Effector memory CD8-positive, alpha-beta T cell (primary cell): ENCODE measurements at regions not wholly inside any gene's neighbourhood (a gene's known extent, or its start where the extent isn't known, plus 50 kb on each side); places are given as distances from the start of the nearest gene placed in this dataset.

ENCODE experiments used
- ATAC-seq: fragments of 150-1000 bp; cut with Tn5 transposase; replicated peaks from 2 replicates; pipeline ENCODE4 v1.10.0; 2021; ENCODE audit warnings: mild to moderate bottlenecking, moderate library complexity
- DNase-seq, 3 experiments: peaks; one replicate each; pipeline ENCODE4 v3.0.0; 2021
- H3K27ac Mint-ChIP-seq, 2 donors: one replicate each; pipeline ENCODE4 v1.8.0; 2022; ENCODE audit warnings: mild to moderate bottlenecking in 2 of 2, mixed read lengths in 2 of 2, moderate library complexity in 2 of 2
- H3K27me3 Mint-ChIP-seq, 2 donors: one replicate each; pipeline ENCODE4 v1.8.0; 2022; ENCODE audit warnings: mixed read lengths in 2 of 2
- H3K36me3 Mint-ChIP-seq: one replicate; pipeline ENCODE4 v1.8.0; 2022; ENCODE audit warnings: mild to moderate bottlenecking, moderate library complexity, mixed read lengths; ENCODE audit not compliant: insufficient read depth
- H3K4me1 Mint-ChIP-seq, 2 donors: one replicate each; pipeline ENCODE4 v1.8.0; 2022; ENCODE audit warnings: low read depth in 2 of 2, mixed read lengths in 2 of 2
- H3K4me3 Mint-ChIP-seq, 2 donors: one replicate each; pipeline ENCODE4 v1.8.0; 2022; ENCODE audit warnings: mild to moderate bottlenecking in 2 of 2, mixed read lengths in 2 of 2, moderate library complexity in 2 of 2
- H3K9me3 Mint-ChIP-seq, 2 donors: one replicate each; pipeline ENCODE4 v1.8.0; 2022; ENCODE audit warnings: mixed read lengths in 2 of 2

DNA sequence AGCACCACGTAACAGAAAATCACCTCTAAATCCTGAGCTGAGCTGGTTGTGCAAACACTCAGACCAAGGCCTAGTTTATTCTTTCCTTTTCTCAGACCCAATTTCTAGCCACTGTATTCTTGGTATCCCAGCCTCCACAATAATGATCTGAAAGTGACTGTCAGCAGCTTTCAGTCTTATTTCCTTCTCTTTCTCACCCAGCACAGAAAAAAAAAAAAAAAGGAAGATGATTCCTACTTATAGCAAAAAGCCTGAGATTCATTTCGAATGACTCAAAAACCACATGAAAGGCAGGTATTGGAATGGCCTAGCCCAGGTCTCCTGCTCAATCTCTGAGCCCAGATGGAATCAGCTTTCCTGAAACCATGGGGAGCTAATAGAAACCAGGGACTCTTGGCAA is 298.6 kb upstream of the PPFIA2 start:
- no peak for DNase-seq

DNA sequence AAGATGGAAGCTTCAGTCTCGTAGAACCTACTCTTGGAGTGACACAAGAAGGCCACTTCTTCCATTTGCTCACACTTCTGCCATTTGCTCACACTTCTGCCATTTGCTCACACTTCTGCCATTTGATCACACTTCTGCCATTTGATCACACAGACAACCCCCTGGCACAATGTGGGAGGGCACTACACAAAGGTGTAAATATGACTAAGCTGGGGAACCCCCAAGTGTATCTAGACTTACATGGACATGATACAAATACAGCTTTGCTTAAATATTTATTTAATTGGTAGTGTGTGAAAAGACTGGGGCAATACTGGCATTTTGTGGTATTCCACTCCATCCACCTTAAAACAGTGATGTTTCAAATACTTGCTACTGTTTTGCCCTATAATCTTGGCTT is 296.2 kb upstream of the PPFIA2 start:
- no peaks in the 10 kb centered on the region for H3K27me3 Mint-ChIP-seq
- H3K9me3 Mint-ChIP-seq: peaks cover 2 to 7% of the 10 kb centered on the region in 2 donors
- H3K36me3 Mint-ChIP-seq: no peaks in the 10 kb centered on the region
- H3K4me1 Mint-ChIP-seq: peaks cover 0 to 3% of the 10 kb centered on the region in 2 donors
- DNase-seq (no peak), ATAC-seq (no peak)
- no peak overlapping the region for H3K4me3 Mint-ChIP-seq
- no peak overlapping the region for H3K27ac Mint-ChIP-seq

More for the DNA sequence above, 298.6 kb upstream of the PPFIA2 start:
- H3K4me3 Mint-ChIP-seq: no peak overlapping the region
- no peak for ATAC-seq
- H3K27ac Mint-ChIP-seq: no peak overlapping the region
- H3K27me3 Mint-ChIP-seq: no peaks in the 10 kb centered on the region
- peaks cover 0 to 7% of the 10 kb centered on the region in 2 donors for H3K9me3 Mint-ChIP-seq
- peaks cover 0 to 3% of the 10 kb centered on the region in 2 donors for H3K4me1 Mint-ChIP-seq
- H3K36me3 Mint-ChIP-seq: no peaks in the 10 kb centered on the region

DNA sequence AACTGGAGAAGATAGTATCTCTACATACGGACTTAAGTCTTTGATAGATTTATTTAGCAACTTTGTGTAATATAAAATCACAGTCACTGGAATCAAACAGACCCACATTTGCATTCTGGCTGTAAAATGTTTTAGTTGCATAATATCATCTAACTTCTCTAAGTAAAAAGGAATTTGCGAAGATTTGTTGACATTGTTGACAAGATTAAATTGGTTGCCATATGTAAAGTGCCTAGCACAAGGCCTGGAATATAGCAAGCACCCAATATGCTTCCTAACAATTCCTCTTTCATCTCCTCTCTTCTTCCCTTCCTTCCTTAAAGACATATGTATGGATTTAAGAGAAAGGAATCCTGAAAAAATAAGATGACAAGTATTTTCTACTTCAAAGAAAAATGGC is 295.4 kb upstream of the PPFIA2 start:
- Mint-ChIP-seq H3K36me3 (no peaks in the 10 kb centered on the region), H3K27me3 (no peaks in the 10 kb centered on the region), H3K4me1 (peaks cover 0 to 3% of the 10 kb centered on the region in 2 donors), H3K27ac (no peak overlapping the region), H3K4me3 (no peak overlapping the region), H3K9me3 (peaks cover 2 to 7% of the 10 kb centered on the region in 2 donors)
- no peak for ATAC-seq
- no peak for DNase-seq

DNA sequence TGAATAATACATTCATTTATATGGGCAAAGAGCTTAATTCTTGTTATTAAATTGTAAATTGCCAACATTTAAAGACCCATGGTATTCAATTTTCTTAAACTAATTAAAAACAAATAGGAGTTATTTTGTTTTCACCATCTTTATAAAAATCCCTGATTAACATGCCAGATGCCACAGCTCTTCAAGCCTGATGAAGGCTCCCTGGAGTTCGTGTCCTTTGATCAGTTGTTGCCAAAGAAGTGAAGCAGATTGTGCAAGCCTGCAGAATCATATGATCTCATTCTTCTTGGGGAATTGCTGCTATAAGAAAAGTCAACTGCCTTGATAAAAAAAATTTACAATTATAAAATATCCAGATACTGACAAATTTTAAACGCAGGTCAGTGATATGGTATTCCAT is 288.3 kb upstream of the PPFIA2 start:
- DNase-seq: no peak

DNA sequence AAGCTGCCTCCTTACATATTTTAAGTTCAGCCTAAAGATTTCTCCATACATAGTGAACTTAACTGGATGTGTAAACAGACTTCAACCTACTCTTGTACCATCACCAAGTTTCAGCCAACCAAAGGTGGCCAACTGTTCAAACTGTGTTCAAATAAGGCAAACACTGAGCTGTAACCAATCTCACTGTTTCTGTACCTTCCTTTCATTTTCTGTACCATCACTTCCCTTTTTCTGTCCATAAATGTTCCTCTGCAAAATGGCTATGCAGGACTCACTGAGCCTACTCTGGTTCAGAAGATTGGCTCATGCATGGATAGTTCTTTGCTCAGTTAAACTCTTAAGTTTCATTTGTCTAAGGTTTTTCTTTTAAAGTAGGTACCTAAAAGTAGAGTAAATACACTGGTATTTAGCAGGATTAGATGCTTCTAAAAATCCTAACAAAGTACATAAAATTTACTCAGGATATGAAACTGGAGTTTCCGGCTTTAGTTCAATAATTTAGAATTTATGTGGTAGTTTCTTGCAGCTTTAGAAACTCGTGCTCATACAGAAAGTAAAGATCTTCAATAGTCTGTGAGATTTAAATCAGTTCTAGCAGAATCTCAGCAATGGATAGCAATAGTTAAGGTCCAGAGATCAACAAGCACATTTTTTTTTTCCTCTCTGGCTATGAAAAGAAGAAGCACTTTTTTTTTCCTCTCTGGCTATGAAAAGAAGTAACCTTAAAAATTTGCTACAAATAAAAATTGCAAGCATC is 282.0 kb upstream of the PPFIA2 start:
- H3K9me3 Mint-ChIP-seq: no peaks in the 10 kb centered on the region
- H3K36me3 Mint-ChIP-seq: no peaks in the 10 kb centered on the region

More for the DNA sequence above, 288.3 kb upstream of the PPFIA2 start:
- Mint-ChIP-seq H3K36me3 (no peaks in the 10 kb centered on the region), H3K4me1 (no peaks in the 10 kb centered on the region), H3K4me3 (no peak overlapping the region), H3K27ac (no peak overlapping the region), H3K9me3 (no peaks in the 10 kb centered on the region), H3K27me3 (no peaks in the 10 kb centered on the region)
- ATAC-seq: no peak

DNA sequence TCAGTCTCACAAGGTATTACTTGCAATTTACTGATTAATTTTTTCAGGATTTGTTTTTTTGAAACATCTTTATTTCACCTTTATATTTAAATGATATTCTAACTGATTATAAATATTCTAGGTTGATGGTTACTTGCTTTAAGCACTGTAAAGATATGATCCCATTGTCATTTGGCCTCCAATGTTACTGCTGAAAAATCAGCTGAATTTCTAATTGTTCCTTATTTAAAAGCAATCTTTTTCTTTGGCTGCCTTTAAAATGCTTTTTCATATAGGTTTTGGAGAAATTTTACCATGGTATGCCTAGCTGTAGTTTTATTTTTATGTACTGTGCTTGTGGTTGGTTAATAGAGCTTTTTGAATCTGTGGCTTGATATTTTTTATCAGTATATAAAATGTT is 275.6 kb upstream of the PPFIA2 start:
- Mint-ChIP-seq H3K27ac (no peak overlapping the region), H3K4me3 (no peak overlapping the region), H3K4me1 (no peaks in the 10 kb centered on the region), H3K36me3 (no peaks in the 10 kb centered on the region), H3K27me3 (no peaks in the 10 kb centered on the region), H3K9me3 (peaks cover 0 to 2% of the 10 kb centered on the region in 2 donors)
- DNase-seq (no peak), ATAC-seq (no peak)

More for the DNA sequence above, 282.0 kb upstream of the PPFIA2 start:
- DNase-seq: no peak
- Mint-ChIP-seq H3K27me3 (no peaks in the 10 kb centered on the region), H3K4me1 (no peaks in the 10 kb centered on the region), H3K4me3 (no peak overlapping the region), H3K27ac (no peak overlapping the region)
- no peak for ATAC-seq

DNA sequence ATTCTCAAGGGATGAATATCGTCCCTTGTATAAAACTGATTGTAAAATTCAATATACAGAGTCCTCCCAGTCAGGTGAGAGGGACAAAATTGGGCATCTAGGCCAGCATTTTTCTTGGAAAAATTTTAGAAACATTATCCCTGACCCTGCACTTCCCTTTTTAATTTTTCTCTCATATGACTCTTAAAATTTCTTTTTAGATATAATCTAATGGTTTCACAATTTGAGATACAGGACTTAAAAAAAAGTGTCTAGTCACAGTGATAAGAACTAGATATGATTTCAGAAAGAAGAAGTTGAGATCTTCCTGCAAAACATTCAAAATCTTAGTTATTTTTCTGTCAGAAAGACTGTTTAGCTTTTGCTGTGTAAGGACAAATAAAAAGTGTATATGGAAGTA is 270.8 kb upstream of the PPFIA2 start:
- ATAC-seq (no peak), DNase-seq (no peak)
- no peaks in the 10 kb centered on the region for H3K36me3 Mint-ChIP-seq
- H3K27me3 Mint-ChIP-seq: no peaks in the 10 kb centered on the region
- H3K4me1 Mint-ChIP-seq: no peaks in the 10 kb centered on the region
- H3K4me3 Mint-ChIP-seq: no peak overlapping the region
- no peak overlapping the region for H3K27ac Mint-ChIP-seq
- peaks cover 0 to 5% of the 10 kb centered on the region in 2 donors for H3K9me3 Mint-ChIP-seq

DNA sequence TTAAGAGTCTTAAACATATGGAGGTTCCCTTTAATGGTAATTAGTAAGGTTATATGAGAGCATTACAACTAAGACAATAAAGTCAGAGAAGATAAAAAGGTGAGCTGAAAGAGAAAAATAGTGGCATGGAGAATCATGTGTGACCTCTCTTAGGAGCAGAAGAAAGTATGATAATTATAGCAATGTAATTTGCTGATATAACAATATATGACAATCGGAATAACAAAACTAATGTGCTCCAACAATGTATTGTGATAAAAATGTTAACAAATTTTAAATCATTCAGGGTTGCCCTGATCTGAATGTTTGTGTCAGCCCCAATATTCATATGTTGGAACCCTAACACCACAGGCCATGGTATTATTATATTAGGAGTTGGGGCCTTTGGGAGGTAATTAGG is 269.6 kb upstream of the PPFIA2 start:
- H3K27me3 Mint-ChIP-seq: no peaks in the 10 kb centered on the region
- no peaks in the 10 kb centered on the region for H3K4me1 Mint-ChIP-seq
- H3K27ac Mint-ChIP-seq: no peak overlapping the region
- ATAC-seq: no peak
- peaks cover 0 to 5% of the 10 kb centered on the region in 2 donors for H3K9me3 Mint-ChIP-seq
- H3K36me3 Mint-ChIP-seq: no peaks in the 10 kb centered on the region
- DNase-seq: no peak
- H3K4me3 Mint-ChIP-seq: no peak overlapping the region

DNA sequence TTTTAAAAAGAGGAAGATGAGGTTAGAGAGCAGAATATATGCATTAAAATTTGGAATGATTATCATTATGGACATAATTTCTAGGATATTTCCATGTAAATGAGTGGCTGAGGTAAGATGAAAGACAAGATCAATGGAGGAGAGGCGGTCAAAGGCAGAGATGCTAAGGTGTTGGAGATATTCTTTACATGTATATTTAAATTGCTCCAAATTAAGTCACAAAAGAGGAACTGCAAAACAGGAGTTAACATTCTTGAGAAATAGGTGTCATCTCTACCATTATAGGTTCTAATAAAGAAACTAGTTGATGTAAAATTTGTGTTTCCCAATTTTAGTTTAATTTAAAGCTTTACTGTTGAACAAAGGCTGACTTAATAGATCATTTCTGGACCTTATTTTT is 268.5 kb upstream of the PPFIA2 start:
- no peaks in the 10 kb centered on the region for H3K27me3 Mint-ChIP-seq
- H3K9me3 Mint-ChIP-seq: peaks cover 0 to 5% of the 10 kb centered on the region in 2 donors
- H3K4me3 Mint-ChIP-seq: no peak overlapping the region
- no peaks in the 10 kb centered on the region for H3K36me3 Mint-ChIP-seq
- ATAC-seq (no peak), DNase-seq (no peak)
- H3K4me1 Mint-ChIP-seq: no peaks in the 10 kb centered on the region
- H3K27ac Mint-ChIP-seq: no peak overlapping the region

DNA sequence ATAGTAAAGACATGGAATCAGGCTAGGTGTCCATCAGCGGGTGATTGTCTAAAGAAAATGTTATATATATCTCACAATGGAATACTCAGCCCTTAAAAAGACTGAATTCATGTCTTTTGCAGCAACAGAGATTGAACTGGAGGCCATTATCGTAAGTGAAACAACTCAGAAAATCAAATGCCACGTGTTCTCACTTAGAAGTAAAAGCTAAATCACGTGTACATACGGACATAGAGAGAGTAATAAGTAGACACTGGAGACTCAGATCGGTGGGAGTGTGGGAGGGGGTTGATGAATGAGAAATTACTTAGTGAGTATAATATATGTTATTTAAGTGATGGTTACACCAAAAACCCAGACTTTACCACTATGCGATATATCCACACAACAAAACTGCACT is 266.3 kb upstream of the PPFIA2 start:
- ATAC-seq (no peak), DNase-seq (no peak)
- peaks cover 0 to 5% of the 10 kb centered on the region in 2 donors for H3K9me3 Mint-ChIP-seq
- H3K4me3 Mint-ChIP-seq: no peak overlapping the region
- no peaks in the 10 kb centered on the region for H3K36me3 Mint-ChIP-seq
- no peaks in the 10 kb centered on the region for H3K4me1 Mint-ChIP-seq
- no peaks in the 10 kb centered on the region for H3K27me3 Mint-ChIP-seq
- no peak overlapping the region for H3K27ac Mint-ChIP-seq

DNA sequence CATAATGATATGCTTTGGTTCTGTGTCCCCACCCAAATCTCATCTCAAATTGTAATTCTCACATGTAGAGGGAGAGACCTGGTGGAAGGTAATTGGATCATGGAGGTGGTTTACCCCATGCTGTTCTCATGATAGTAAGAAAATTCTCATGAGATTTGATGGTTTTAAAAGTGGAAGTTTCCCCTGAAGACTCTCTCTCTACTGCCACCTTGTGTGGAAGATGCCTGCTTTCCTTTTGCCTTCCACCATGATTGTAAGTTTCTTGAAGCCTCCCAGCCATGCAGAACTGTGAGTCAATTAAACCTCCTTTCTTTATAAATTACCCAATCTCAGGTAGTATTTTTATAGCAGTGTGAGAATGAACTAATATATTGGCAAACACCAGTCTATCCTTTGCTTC is 260.4 kb upstream of the PPFIA2 start:
- Mint-ChIP-seq H3K4me1 (no peaks in the 10 kb centered on the region), H3K27ac (no peak overlapping the region), H3K9me3 (peaks cover 0 to 9% of the 10 kb centered on the region in 2 donors), H3K27me3 (no peaks in the 10 kb centered on the region), H3K36me3 (no peaks in the 10 kb centered on the region), H3K4me3 (no peak overlapping the region)
- DNase-seq: no peak
- ATAC-seq: no peak

DNA sequence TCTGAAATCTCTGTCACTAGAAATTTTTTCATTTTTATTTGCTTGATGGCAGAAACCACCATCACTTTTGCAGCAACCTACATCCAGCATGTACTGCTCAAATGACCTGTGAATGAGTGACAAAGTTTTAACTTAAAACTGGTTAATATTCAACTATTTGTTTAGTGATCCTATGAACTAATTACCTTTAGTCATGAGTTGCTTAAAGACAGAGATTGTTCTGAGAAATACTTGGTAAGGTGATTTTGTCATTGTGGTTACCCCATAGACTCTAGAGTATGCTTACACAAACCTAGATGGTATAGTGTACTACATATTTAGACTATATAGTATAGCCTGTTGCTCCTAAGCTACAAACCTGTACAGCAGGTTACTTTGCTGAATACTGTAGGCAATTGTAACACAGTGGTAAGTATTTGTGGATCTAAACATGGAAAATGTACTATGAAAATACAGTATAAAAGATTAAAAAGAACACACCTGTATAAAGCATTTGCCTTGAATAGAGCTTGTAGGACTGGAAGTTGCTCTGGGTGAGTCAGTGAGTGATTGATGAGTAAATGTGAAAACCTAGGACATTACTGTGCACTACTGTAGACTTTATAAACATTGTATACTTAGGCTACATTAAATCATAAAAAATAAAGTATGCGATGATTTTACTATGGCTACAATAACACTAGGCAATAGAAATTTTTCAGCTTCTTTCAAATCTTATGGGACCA is 256.6 kb upstream of the PPFIA2 start:
- no peaks in the 10 kb centered on the region for H3K36me3 Mint-ChIP-seq
- no peak overlapping the region for H3K4me3 Mint-ChIP-seq
- no peak for ATAC-seq
- no peak for DNase-seq
- H3K9me3 Mint-ChIP-seq: peaks cover 0 to 9% of the 10 kb centered on the region in 2 donors
- H3K27me3 Mint-ChIP-seq: no peaks in the 10 kb centered on the region
- no peak overlapping the region for H3K27ac Mint-ChIP-seq
- H3K4me1 Mint-ChIP-seq: no peaks in the 10 kb centered on the region

DNA sequence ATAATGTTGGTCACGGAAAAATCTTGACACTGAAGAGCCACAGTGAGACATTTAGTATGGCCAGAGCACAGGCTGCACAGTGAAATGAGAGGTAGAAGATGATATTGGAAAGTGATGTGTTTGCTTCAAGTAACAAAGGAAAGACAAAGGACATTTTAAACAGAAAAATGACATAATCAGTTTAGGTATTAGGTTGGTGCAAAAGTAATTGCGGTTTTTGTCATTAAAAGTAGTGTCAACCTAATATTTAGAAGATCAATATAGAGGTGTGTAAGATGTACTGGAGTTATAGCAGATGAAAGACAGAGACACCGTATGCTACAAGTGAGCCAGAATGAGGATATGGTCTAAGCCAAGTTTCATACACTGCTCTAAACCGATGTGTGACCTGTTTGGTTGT is 253.0 kb upstream of the PPFIA2 start:
- H3K4me1 Mint-ChIP-seq: no peaks in the 10 kb centered on the region
- ATAC-seq (no peak), DNase-seq (no peak)
- H3K27ac Mint-ChIP-seq: no peak overlapping the region
- peaks cover 0 to 3% of the 10 kb centered on the region in 2 donors for H3K9me3 Mint-ChIP-seq
- H3K4me3 Mint-ChIP-seq: no peak overlapping the region
- H3K27me3 Mint-ChIP-seq: no peaks in the 10 kb centered on the region
- H3K36me3 Mint-ChIP-seq: no peaks in the 10 kb centered on the region

DNA sequence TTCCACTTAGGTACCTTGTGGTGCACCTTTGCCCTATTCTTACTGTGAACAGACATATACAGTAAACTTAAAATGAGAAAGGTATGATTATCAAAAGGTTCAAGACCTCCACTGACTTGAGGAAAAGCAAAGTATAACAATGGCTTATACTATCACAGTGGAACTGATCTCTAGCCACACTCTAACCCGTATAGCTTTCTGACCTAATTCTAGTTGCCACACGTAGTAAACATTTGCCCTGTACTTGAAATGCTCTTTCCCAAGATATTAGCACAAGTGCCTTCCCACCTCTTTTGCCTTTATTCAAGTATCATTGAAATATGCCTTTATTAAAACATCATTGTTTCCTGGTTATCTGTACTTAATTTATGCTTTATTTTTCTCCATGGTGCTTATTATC is 250.4 kb upstream of the PPFIA2 start:
- DNase-seq (no peak), ATAC-seq (no peak)
- Mint-ChIP-seq H3K4me3 (no peak overlapping the region), H3K27ac (no peak overlapping the region), H3K4me1 (no peaks in the 10 kb centered on the region), H3K36me3 (no peaks in the 10 kb centered on the region), H3K27me3 (no peaks in the 10 kb centered on the region), H3K9me3 (no peaks in the 10 kb centered on the region)
